Epithelial cell of esophagus (primary cell): ENCODE measurements at regions not wholly inside any gene's neighbourhood (a gene's known extent, or its start where the extent isn't known, plus 50 kb on each side); places are given as distances from the start of the nearest gene placed in this dataset.
"Not testable (repeated sequence)": the region's sequence is repeated elsewhere in the genome, so short reads cannot be mapped to it uniquely, and the experiment has no call there.

Experiments used
- DNase-seq: peaks from one replicate; pipeline ENCODE4 v3.0.0; 2010; ENCODE audit warnings: low read depth
- H3K4me3 ChIP-seq: 2 replicates; pipeline ENCODE4 v1.5.1; 2011; ENCODE audit warnings: mild to moderate bottlenecking, low read length, control low read depth
- TF ChIP-seq, protein P1 (sequence below): IDR thresholded peaks from 2 replicates; pipeline ENCODE4 v1.5.1; 2011; ENCODE audit warnings: low read depth, mild to moderate bottlenecking, low read length, control low read depth, inconsistent platforms; ENCODE audit not compliant: insufficient read depth; ENCODE audit errors: missing control alignments

DNA sequence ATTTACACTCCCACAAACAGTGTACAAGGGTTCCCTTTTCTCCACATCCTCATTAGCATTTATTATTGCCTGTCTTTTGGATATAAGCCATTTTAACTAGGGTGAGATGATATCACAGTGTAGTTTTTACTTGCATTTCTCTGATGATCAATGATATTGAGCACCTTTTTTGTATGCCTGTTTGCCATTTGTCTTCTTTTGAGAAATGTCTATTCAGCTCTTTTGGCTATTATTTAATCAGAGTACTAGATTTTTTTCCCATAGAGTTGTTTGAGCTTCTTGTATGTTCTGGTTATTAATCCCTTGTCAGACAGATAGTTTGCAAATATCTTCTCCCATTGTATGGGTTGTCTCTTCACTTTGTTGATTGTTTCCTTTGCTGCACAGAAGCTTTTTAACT lies 190.6 kb downstream of the MAGEB17 start:
- TF ChIP-seq, protein P1, sequence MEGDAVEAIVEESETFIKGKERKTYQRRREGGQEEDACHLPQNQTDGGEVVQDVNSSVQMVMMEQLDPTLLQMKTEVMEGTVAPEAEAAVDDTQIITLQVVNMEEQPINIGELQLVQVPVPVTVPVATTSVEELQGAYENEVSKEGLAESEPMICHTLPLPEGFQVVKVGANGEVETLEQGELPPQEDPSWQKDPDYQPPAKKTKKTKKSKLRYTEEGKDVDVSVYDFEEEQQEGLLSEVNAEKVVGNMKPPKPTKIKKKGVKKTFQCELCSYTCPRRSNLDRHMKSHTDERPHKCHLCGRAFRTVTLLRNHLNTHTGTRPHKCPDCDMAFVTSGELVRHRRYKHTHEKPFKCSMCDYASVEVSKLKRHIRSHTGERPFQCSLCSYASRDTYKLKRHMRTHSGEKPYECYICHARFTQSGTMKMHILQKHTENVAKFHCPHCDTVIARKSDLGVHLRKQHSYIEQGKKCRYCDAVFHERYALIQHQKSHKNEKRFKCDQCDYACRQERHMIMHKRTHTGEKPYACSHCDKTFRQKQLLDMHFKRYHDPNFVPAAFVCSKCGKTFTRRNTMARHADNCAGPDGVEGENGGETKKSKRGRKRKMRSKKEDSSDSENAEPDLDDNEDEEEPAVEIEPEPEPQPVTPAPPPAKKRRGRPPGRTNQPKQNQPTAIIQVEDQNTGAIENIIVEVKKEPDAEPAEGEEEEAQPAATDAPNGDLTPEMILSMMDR = no peak

DNA sequence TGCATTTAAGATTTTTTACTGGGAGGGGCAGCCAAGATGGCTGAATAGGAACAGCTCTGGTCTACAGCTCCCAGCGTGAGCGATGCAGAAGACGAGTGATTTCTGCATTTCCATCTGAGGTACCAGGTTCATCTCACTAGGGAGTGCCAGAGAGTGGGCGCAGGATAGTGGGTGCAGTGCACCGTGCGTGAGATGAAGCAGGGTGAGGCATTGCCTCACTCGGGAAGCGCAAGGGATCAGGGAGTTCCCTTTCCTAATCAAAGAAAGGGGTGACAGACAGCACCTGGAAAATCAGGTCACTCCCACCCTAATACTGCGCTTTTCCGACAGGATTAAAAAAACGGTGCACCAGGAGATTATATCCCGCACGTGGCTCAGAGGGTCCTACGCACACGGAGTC lies 192.8 kb downstream of the MAGEB17 start:
- not testable (repeated sequence) for DNase-seq, H3K4me3 ChIP-seq

More for the DNA sequence above, 190.6 kb downstream of the MAGEB17 start:
- no peak for DNase-seq
- no peak overlapping the region for H3K4me3 ChIP-seq

DNA sequence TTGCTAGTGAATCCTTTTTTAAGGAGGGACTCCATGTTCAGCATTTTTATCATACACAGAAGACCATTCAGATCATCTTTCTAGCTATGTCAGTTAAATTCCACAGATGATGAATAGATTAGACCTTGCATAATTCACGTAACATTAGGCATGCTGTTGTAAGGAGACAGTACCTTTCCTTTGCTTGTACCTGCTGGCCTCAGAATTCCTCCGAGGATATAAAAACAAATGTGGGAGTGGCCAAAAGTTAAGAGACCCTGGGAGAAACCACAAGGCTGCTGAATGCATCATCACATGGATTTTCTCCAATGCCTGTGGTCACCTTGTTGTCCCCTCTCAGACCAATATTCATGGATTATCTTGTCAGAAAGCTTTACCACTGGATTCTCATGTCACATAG lies 201.4 kb downstream of the MAGEB17 start:
- peak; percentile 1 for DNase-seq
- H3K4me3 ChIP-seq = no peak overlapping the region
- TF ChIP-seq, protein P1 = no peak

DNA sequence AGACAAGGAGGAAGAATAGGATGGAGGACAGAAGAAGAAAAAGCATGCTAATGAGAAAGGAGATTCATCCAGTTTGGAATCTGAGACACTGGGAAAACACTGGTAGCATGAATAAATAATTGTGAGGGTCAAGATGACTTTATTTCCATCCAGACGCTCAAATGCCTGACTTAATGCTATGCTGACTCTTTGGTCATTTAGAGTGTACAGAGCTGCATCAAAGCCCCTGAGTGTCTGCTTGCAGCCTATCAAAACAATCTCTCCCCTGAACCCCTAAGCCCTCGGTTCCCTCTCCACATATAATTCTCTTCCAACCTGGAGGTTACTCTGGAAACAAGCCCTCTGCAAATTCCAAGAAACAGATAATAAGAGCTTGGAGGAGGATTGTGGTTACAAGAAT lies 208.8 kb downstream of the MAGEB17 start:
- DNase-seq = no peak
- no peak overlapping the region for H3K4me3 ChIP-seq
- TF ChIP-seq, protein P1 = no peak

DNA sequence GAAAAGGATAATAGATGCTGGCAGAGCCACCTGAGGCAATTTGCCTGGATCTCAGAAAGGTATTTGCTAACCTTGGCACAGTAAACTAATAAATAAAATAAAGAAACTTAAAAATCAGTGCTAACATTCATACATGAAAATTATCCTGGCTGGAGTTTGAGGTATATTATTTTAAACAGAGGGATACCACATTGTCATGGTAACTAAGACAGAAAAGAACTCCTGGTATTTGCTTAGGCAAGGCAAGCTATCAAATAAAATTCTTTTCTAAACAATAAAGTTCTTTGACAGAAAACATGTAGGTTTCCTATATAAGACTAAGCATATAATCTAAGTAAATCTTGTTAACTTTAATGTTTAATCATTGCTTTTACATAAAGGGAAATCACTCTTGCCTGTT lies 218.8 kb downstream of the MAGEB17 start:
- TF ChIP-seq, protein P1 = no peak
- H3K4me3 ChIP-seq = no peak overlapping the region
- no peak for DNase-seq

DNA sequence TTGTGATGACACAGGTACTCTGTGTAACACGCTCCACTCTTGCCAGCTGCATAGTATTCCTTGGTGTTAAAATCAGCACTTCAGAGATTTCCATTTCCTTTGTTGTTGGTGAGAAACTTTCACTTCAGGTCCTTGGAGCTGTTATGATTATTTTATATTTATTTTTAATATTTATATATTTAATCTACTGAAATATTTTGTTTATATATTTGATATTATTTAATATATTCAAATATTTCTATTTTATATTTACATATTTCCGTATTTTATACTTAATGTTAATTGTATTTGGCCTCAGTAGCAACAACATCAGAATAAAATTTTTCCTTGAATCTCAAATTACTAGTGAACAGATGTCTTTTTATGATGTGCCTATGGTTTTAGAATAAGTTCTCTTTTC lies 225.3 kb downstream of the MAGEB17 start:
- TF ChIP-seq, protein P1 = no peak
- H3K4me3 ChIP-seq = no peak overlapping the region
- DNase-seq = no peak

DNA sequence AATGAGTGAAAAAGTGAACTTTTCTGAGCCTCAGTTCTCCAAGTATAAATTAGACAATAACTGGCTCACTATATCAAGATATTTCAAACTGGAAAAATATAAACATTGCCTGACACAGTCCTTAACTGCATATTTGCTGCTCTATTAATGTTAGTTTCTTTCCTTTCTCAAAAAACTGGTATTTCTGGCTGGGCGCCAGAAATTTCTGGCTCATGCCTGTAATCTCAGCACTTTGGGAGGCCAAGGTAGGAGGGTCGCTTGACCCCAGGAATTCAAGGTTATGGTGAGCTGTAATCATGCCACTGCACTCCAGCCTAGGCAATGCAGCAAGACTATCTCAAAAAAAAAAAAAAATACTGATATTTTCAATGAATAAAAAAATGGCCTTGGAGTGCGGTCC lies 227.0 kb downstream of the MAGEB17 start:
- TF ChIP-seq, protein P1 = no peak
- no peak for DNase-seq
- H3K4me3 ChIP-seq = no peak overlapping the region

DNA sequence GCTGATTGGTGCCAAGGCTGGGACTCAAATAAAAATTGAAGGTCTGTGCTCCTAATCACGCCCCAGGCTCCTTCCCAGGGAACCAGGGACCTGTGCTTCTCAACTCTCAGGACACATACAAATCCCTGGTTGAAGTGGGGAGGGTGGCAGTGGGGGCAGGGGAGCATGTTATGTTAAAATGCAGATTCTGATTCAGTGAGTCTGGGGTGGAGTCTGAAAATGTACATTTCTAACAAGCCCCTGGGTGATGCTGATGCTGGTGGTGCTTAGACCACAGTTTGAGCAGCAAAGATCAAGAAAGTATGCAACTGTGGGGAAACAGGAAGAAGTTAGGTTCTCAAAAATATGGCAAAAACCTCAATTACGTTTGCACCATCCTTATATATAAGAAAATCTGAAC lies 236.5 kb downstream of the MAGEB17 start:
- TF ChIP-seq, protein P1 = no peak
- DNase-seq = no peak
- H3K4me3 ChIP-seq = no peak overlapping the region
